ENCODE measurements at regions not wholly inside any gene's neighbourhood (a gene's known extent, or its start where the extent isn't known, plus 50 kb on each side); places are given as distances from the start of the nearest gene placed in this dataset.

GRCh38 chr5:152331718-152332117 lies 73.4 kb downstream of the NMUR2 start:
- TF ChIP-seq BACH2 (CRISPR knock-in tag; IDR thresholded peaks at IDR 0.05; ENCODE audit: borderline replicate concordance) (no peak), TOX (CRISPR knock-in tag; IDR thresholded peaks at IDR 0.05; ENCODE audit: borderline replicate concordance) (no peak), CREB5 (CRISPR knock-in tag; IDR thresholded peaks at IDR 0.05; ENCODE audit: low read depth) (no peak), ZNF70 (CRISPR knock-in tag; IDR thresholded peaks at IDR 0.05) (no peak)
- ATAC-seq: no peak

- TF ChIP-seq ZNF565 (CRISPR knock-in tag; conservative IDR thresholded peaks at IDR 0.05; ENCODE audit: low read depth): no peak
- TF ChIP-seq TSHZ2 (CRISPR knock-in tag; IDR thresholded peaks at IDR 0.05): no peak
- no peak for TF ChIP-seq ZFP3 (CRISPR knock-in tag; IDR thresholded peaks at IDR 0.05)
- no peak for TF ChIP-seq ZNF70 (CRISPR knock-in tag; IDR thresholded peaks at IDR 0.05)
- TF ChIP-seq OSR1 (CRISPR knock-in tag; IDR thresholded peaks at IDR 0.05): no peak
- TF ChIP-seq TOX (CRISPR knock-in tag; IDR thresholded peaks at IDR 0.05; ENCODE audit: borderline replicate concordance): no peak
- no peak for TF ChIP-seq ZFP30 (CRISPR knock-in tag; IDR thresholded peaks at IDR 0.05)
- TF ChIP-seq BACH2 (CRISPR knock-in tag; IDR thresholded peaks at IDR 0.05; ENCODE audit: borderline replicate concordance): no peak
- TF ChIP-seq CSDC2 (CRISPR knock-in tag; IDR thresholded peaks at IDR 0.05): no peak
- no peak for ATAC-seq
Observed at GRCh38 chr5:152331006-152331405, 74.1 kb downstream of the NMUR2 start.

- TF ChIP-seq CREB5 (CRISPR knock-in tag; IDR thresholded peaks at IDR 0.05; ENCODE audit: low read depth) (no peak), PPARA (CRISPR knock-in tag; IDR thresholded peaks at IDR 0.05; ENCODE audit: borderline replicate concordance) (no peak), ZFP3 (CRISPR knock-in tag; IDR thresholded peaks at IDR 0.05) (no peak), PATZ1 (CRISPR knock-in tag; IDR thresholded peaks at IDR 0.05; ENCODE audit: borderline replicate concordance) (no peak), RARB (CRISPR knock-in tag; IDR thresholded peaks at IDR 0.05) (no peak), ZNF70 (CRISPR knock-in tag; IDR thresholded peaks at IDR 0.05) (no peak), SNAI2 (CRISPR knock-in tag; IDR thresholded peaks at IDR 0.05) (no peak), POU6F1 (CRISPR knock-in tag; IDR thresholded peaks at IDR 0.05; ENCODE audit: borderline replicate concordance, low read depth) (no peak), ZNF8 (CRISPR knock-in tag; IDR thresholded peaks at IDR 0.05) (no peak), ZNF565 (CRISPR knock-in tag; conservative IDR thresholded peaks at IDR 0.05; ENCODE audit: low read depth) (no peak), ESRRG (CRISPR knock-in tag; IDR thresholded peaks at IDR 0.05) (no peak), CSDC2 (CRISPR knock-in tag; IDR thresholded peaks at IDR 0.05) (no peak), OSR1 (CRISPR knock-in tag; IDR thresholded peaks at IDR 0.05) (no peak), TCF4 (CRISPR knock-in tag; IDR thresholded peaks at IDR 0.05; ENCODE audit: borderline replicate concordance) (no peak), ZC3H10 (CRISPR knock-in tag; IDR thresholded peaks at IDR 0.05) (no peak), BACH2 (CRISPR knock-in tag; IDR thresholded peaks at IDR 0.05; ENCODE audit: borderline replicate concordance) (no peak)
- ATAC-seq: no peak
Observed at GRCh38 chr5:152329761-152330283, 75.3 kb downstream of the NMUR2 start.

GRCh38 chr5:152329207-152329606 lies 75.9 kb downstream of the NMUR2 start:
- no peak for ATAC-seq
- TF ChIP-seq POU6F1 (CRISPR knock-in tag; IDR thresholded peaks at IDR 0.05; ENCODE audit: borderline replicate concordance, low read depth): no peak
- no peak for TF ChIP-seq SNAI2 (CRISPR knock-in tag; IDR thresholded peaks at IDR 0.05)
- TF ChIP-seq TCF4 (CRISPR knock-in tag; IDR thresholded peaks at IDR 0.05; ENCODE audit: borderline replicate concordance): no peak
- TF ChIP-seq CSRNP3 (CRISPR knock-in tag; IDR thresholded peaks at IDR 0.05): no peak
- no peak for TF ChIP-seq BACH2 (CRISPR knock-in tag; IDR thresholded peaks at IDR 0.05; ENCODE audit: borderline replicate concordance)
